HepG2 (cell line): ENCODE measurements at regions not wholly inside any gene's neighbourhood (a gene's known extent, or its start where the extent isn't known, plus 50 kb on each side); places are given as distances from the start of the nearest gene placed in this dataset.

Experiments used
- CTCF ChIP-seq: sonication (generic); formaldehyde crosslinking; IDR thresholded peaks from 2 replicates; pipeline ENCODE4 v1.5.0; 2020; ENCODE audit warnings: mild to moderate bottlenecking, missing genetic modification reagents, moderate library complexity
- EZH2 ChIP-seq: conservative IDR thresholded peaks from 2 replicates; pipeline ENCODE4 v1.6.1; 2012; ENCODE audit warnings: mild to moderate bottlenecking, low read depth, low read length, moderate library complexity
- POLR2AphosphoS5 ChIP-seq: IDR thresholded peaks from 2 replicates; pipeline ENCODE4 v1.6.1; 2012; ENCODE audit warnings: low read depth, low read length
- RORA ChIP-seq: sonication (generic); formaldehyde crosslinking; IDR thresholded peaks from 2 replicates; pipeline ENCODE4 v1.5.0; 2020; ENCODE audit warnings: mild to moderate bottlenecking, missing genetic modification reagents, moderate library complexity

- TF ChIP-seq EZH2 (no peak), CTCF (CRISPR knock-in tag) (no peak), POLR2AphosphoS5 (no peak), RORA (no peak)
These were observed 153.5 kb upstream of the PPP2R3A start for GRCh38 chr3:135812057-135812456.
